ENCODE measurements at regions not wholly inside any gene's neighbourhood (a gene's known extent, or its start where the extent isn't known, plus 50 kb on each side); places are given as distances from the start of the nearest gene placed in this dataset.

- DNase-seq: no peak
Observed at GRCh38 chr7:112880818-112881418, 90.7 kb upstream of the TMEM168 start.

GRCh38 chr7:112877691-112878460 is 87.7 kb upstream of the TMEM168 start:
- DNase-seq: no peak

- DNase-seq: no peak
Observed at GRCh38 chr7:112876877-112877276, 86.7 kb upstream of the TMEM168 start.

- DNase-seq: no peak
Observed at GRCh38 chr7:112874909-112875308, 84.7 kb upstream of the TMEM168 start.

GRCh38 chr7:112873831-112874553 is 83.8 kb upstream of the TMEM168 start:
- no peak for DNase-seq

GRCh38 chr7:112869111-112869774 is 79.0 kb upstream of the TMEM168 start:
- peak; percentile 39 for DNase-seq

GRCh38 chr7:112868609-112869008 is 78.4 kb upstream of the TMEM168 start:
- DNase-seq: no peak

GRCh38 chr7:112866424-112866823 is 76.2 kb upstream of the TMEM168 start:
- DNase-seq: no peak

- DNase-seq: no peak
Observed at GRCh38 chr7:112864380-112864779, 74.2 kb upstream of the TMEM168 start.

GRCh38 chr7:112858838-112859237 is 68.6 kb upstream of the TMEM168 start:
- DNase-seq: no peak

- DNase-seq: no peak
Observed at GRCh38 chr7:112855227-112855626, 65.0 kb upstream of the TMEM168 start.

GRCh38 chr7:112854169-112854568 is 64.0 kb upstream of the TMEM168 start:
- no peak for DNase-seq

- DNase-seq: no peak
Observed at GRCh38 chr7:112853422-112853821, 63.2 kb upstream of the TMEM168 start.

- no peak for DNase-seq
Observed at GRCh38 chr7:112843151-112843550, 53.0 kb upstream of the TMEM168 start.

All from fibroblast of skin of scalp (primary cell).